B cell (primary cell): ENCODE measurements at regions not wholly inside any gene's neighbourhood (a gene's known extent, or its start where the extent isn't known, plus 50 kb on each side); places are given as distances from the start of the nearest gene placed in this dataset.

Experiments
- CTCF ChIP-seq: fragments of 200-600 bp; IDR thresholded peaks from one replicate; pipeline ENCODE4 v1.8.0; 2022; ENCODE audit warnings: antibody characterized with exemption, mild to moderate bottlenecking
- EZH2 ChIP-seq: IDR thresholded peaks from 2 replicates; pipeline ENCODE4 v1.6.1; 2012; ENCODE audit warnings: borderline replicate concordance, low read depth, mild to moderate bottlenecking, moderate library complexity, low read length; ENCODE audit not compliant: insufficient read depth, poor library complexity, severe bottlenecking

GRCh38 chr1:232556351-232556750, 73.6 kb downstream of the SIPA1L2 start:
- TF ChIP-seq CTCF: no peak
- no peak for TF ChIP-seq EZH2
